Spleen (tissue), 7 donors: ENCODE measurements at regions not wholly inside any gene's neighbourhood (a gene's known extent, or its start where the extent isn't known, plus 50 kb on each side); places are given as distances from the start of the nearest gene placed in this dataset.

Experiments used
- POLR2AphosphoS5 ChIP-seq, 3 donors: sonication (generic); formaldehyde crosslinking; IDR thresholded peaks; one replicate each; pipeline ENCODE4 v1.5.1; 2017; ENCODE audit warnings: antibody characterized with exemption in 3 of 3
- TF ChIP-seq, protein P1 (sequence below), 11 experiments: fragments of 200-600 bp in 7 of 11; fragments of 450-650 bp in 4 of 11; sonication (generic) in 4 of 11; IDR thresholded peaks in 8 of 11; conservative IDR thresholded peaks in 3 of 11; 1 replicate in 7 of 11; 2 replicates in 4 of 11; pipeline versions ENCODE4 v1.4.0 to v1.8.0; 2016 to 2021; ENCODE audit warnings: antibody characterized with exemption in 11 of 11, inconsistent platforms in 4 of 11, mild to moderate bottlenecking in 1 of 11
- donor health status: DM: no; HTN: no; CAD: no; lungs with moderate emphysema.
- donor health status: DM: no; HTN: no; CAD: no.
- donor health status: DM: no; HTN: no; CAD: no.

- no peak for TF ChIP-seq POLR2AphosphoS5 (IDR thresholded peaks at IDR 0.05)
- TF ChIP-seq, protein P1, sequence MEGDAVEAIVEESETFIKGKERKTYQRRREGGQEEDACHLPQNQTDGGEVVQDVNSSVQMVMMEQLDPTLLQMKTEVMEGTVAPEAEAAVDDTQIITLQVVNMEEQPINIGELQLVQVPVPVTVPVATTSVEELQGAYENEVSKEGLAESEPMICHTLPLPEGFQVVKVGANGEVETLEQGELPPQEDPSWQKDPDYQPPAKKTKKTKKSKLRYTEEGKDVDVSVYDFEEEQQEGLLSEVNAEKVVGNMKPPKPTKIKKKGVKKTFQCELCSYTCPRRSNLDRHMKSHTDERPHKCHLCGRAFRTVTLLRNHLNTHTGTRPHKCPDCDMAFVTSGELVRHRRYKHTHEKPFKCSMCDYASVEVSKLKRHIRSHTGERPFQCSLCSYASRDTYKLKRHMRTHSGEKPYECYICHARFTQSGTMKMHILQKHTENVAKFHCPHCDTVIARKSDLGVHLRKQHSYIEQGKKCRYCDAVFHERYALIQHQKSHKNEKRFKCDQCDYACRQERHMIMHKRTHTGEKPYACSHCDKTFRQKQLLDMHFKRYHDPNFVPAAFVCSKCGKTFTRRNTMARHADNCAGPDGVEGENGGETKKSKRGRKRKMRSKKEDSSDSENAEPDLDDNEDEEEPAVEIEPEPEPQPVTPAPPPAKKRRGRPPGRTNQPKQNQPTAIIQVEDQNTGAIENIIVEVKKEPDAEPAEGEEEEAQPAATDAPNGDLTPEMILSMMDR (IDR thresholded peaks at IDR 0.05 in 8 of 11, conservative IDR thresholded peaks at IDR 0.05 in 3 of 11) = no peak
Measured at GRCh38 chr2:234405462-234405861, 91.4 kb downstream of the ARL4C start.
